H1 (cell line): ENCODE measurements at regions not wholly inside any gene's neighbourhood (a gene's known extent, or its start where the extent isn't known, plus 50 kb on each side); places are given as distances from the start of the nearest gene placed in this dataset.

ENCODE experiments used
- CTCF ChIA-PET: fragments of 300-600 bp; sonication (Branson Sonifier 250); formaldehyde crosslinking; loops from one replicate; lab custom pipeline; 2021; ENCODE audit not compliant: partially characterized antibody; lab: Charles Lee
- POLR2A ChIA-PET: fragments of 300-600 bp; sonication (Branson Sonifier 250); formaldehyde crosslinking; loops from one replicate; lab custom pipeline; 2021; ENCODE audit warnings: inconsistent platforms; ENCODE audit not compliant: partially characterized antibody; lab: Charles Lee
- DNase-seq, 2 experiments: peaks; one replicate each; pipeline versions ENCODE4 v3.0.0 to v3.0.0-alpha.2; 2010 to 2022; ENCODE audit warnings: low spot score in 2 of 2, low read depth in 1 of 2, mixed read lengths in 1 of 2
- FAIRE-seq: peaks from 2 replicates; lab custom pipeline; 2011; peaks lifted over from hg19 to GRCh38; lab: Jason Lieb, UNC
- H2AFZ ChIP-seq: 2 replicates; pipeline ENCODE4 v1.8.1; 2012; ENCODE audit warnings: low read length, inconsistent platforms
- H2AK5ac ChIP-seq: 2 replicates; pipeline ENCODE4 v1.6.1; 2013; ENCODE audit warnings: low read depth, low read length
- H2BK120ac ChIP-seq: replicated peaks from 2 replicates; pipeline ENCODE3; 2013; ENCODE audit warnings: low read depth, low read length, inconsistent platforms
- H2BK12ac ChIP-seq: 2 replicates; pipeline ENCODE4 v1.6.1; 2013; ENCODE audit warnings: low read depth, low read length
- H2BK15ac ChIP-seq: 2 replicates; pipeline ENCODE4 v1.6.1; 2013; ENCODE audit warnings: low read length
- H2BK20ac ChIP-seq: 2 replicates; pipeline ENCODE4 v1.6.1; 2013; ENCODE audit warnings: low read length
- H2BK5ac ChIP-seq: 2 replicates; pipeline ENCODE4 v1.6.1; 2013; ENCODE audit warnings: low read depth, low read length
- H3K14ac ChIP-seq: 2 replicates; pipeline ENCODE4 v1.6.1; 2013; ENCODE audit warnings: inconsistent platforms; ENCODE audit not compliant: insufficient read length
- H3K18ac ChIP-seq: 2 replicates; pipeline ENCODE4 v1.6.1; 2013; ENCODE audit warnings: low read length; ENCODE audit errors: extremely low read depth
- H3K23ac ChIP-seq: 2 replicates; pipeline ENCODE4 v1.6.1; 2013; ENCODE audit warnings: inconsistent platforms; ENCODE audit not compliant: insufficient read length
- H3K23me2 ChIP-seq: 2 replicates; pipeline ENCODE4 v1.6.1; 2013; ENCODE audit warnings: low read depth, low read length
- H3K27ac ChIP-seq: 2 replicates; pipeline ENCODE4 v1.6.1; 2011; ENCODE audit warnings: low read depth, low read length, inconsistent platforms
- H3K27me3 ChIP-seq, 4 experiments: replicated peaks in 1 of 4; 1 replicate in 1 of 4; 2 replicates in 3 of 4; pipeline versions ENCODE4 v1.6.1 to v1.8.1; 2011 to 2013; ENCODE audit warnings: low read length in 3 of 4, mild to moderate bottlenecking in 3 of 4, inconsistent platforms in 2 of 4, mixed read lengths in 2 of 4, moderate library complexity in 1 of 4; ENCODE audit not compliant: control insufficient read depth in 3 of 4, insufficient read depth in 3 of 4; ENCODE audit errors: extremely low read depth in 1 of 4
- H3K36me3 ChIP-seq, 4 experiments: 2 replicates each; pipeline versions ENCODE4 v1.6.1 to v1.8.1; 2011 to 2013; ENCODE audit warnings: mild to moderate bottlenecking in 4 of 4, low read length in 3 of 4, moderate library complexity in 2 of 4, control low read depth in 1 of 4, inconsistent platforms in 1 of 4; ENCODE audit not compliant: insufficient read depth in 4 of 4, control insufficient read depth in 2 of 4
- H3K4ac ChIP-seq: replicated peaks from 2 replicates; pipeline ENCODE3; 2013; ENCODE audit warnings: low read length, low read depth, mixed read lengths, inconsistent platforms; ENCODE audit not compliant: insufficient read length
- H3K4me1 ChIP-seq, 4 experiments: replicated peaks in 1 of 4; 1 replicate in 1 of 4; 2 replicates in 3 of 4; pipeline versions ENCODE4 v1.6.1 to v1.8.1; 2011 to 2013; ENCODE audit warnings: low read length in 3 of 4, inconsistent platforms in 2 of 4, mixed read lengths in 1 of 4; ENCODE audit not compliant: insufficient read depth in 4 of 4, control insufficient read depth in 3 of 4
- H3K4me2 ChIP-seq, 2 experiments: 2 replicates each; pipeline versions ENCODE4 v1.6.1 to v1.8.1; 2011 to 2013; ENCODE audit warnings: low read depth in 2 of 2, low read length in 2 of 2, control low read depth in 1 of 2, inconsistent platforms in 1 of 2, mild to moderate bottlenecking in 1 of 2; ENCODE audit not compliant: insufficient read depth in 1 of 2
- H3K4me3 ChIP-seq, 4 experiments: fragments of 200-600, 300-600 bp in 1 of 4; sonication (generic), shearing (Covaris generic), sonication (Bioruptor Twin) in 1 of 4; 2 replicates each; pipeline versions ENCODE4 v1.5.1 to v1.8.1; 2011 to 2016; ENCODE audit warnings: low read length in 4 of 4, low read depth in 3 of 4, control low read depth in 2 of 4, inconsistent platforms in 2 of 4, mild to moderate bottlenecking in 2 of 4, mixed read lengths in 1 of 4, moderate library complexity in 1 of 4; ENCODE audit not compliant: insufficient read depth in 2 of 4; ENCODE audit errors: extremely low read depth in 1 of 4
- H3K56ac ChIP-seq: replicated peaks from 2 replicates; pipeline ENCODE3; 2013; ENCODE audit warnings: low read depth, mild to moderate bottlenecking, mixed read lengths, low read length, inconsistent platforms; ENCODE audit not compliant: insufficient read length
- H3K79me1 ChIP-seq: 2 replicates; pipeline ENCODE4 v1.6.1; 2013; ENCODE audit warnings: low read depth, low read length, control low read depth
- H3K79me2 ChIP-seq, 2 experiments: 2 replicates each; pipeline versions ENCODE4 v1.6.1 to v1.8.1; 2012 to 2013; ENCODE audit warnings: low read length in 2 of 2, mild to moderate bottlenecking in 2 of 2, inconsistent platforms in 1 of 2; ENCODE audit not compliant: insufficient read depth in 2 of 2, control insufficient read depth in 1 of 2
- H3K9ac ChIP-seq, 4 experiments: replicated peaks in 1 of 4; 1 replicate in 1 of 4; 2 replicates in 3 of 4; pipeline versions ENCODE4 v1.6.1 to v1.8.1; 2011 to 2013; ENCODE audit warnings: low read depth in 3 of 4, low read length in 3 of 4, control low read depth in 2 of 4, mild to moderate bottlenecking in 2 of 4, moderate library complexity in 2 of 4, inconsistent platforms in 1 of 4; ENCODE audit errors: extremely low read depth in 1 of 4
- H3K9me3 ChIP-seq, 2 experiments: 2 replicates each; pipeline versions ENCODE4 v1.6.1 to v1.8.1; 2012 to 2013; ENCODE audit warnings: mild to moderate bottlenecking in 2 of 2, moderate library complexity in 2 of 2, control low read depth in 1 of 2, inconsistent platforms in 1 of 2, low read depth in 1 of 2, low read length in 1 of 2, mixed read lengths in 1 of 2; ENCODE audit not compliant: insufficient read depth in 2 of 2
- H4K20me1 ChIP-seq, 2 experiments: replicated peaks in 1 of 2; 2 replicates each; pipeline versions ENCODE3 to v1.8.1; 2011 to 2013; ENCODE audit warnings: inconsistent platforms in 2 of 2, low read length in 2 of 2, mild to moderate bottlenecking in 1 of 2; ENCODE audit not compliant: insufficient read depth in 2 of 2, control insufficient read depth in 1 of 2
- H4K5ac ChIP-seq: 2 replicates; pipeline ENCODE4 v1.6.1; 2013; ENCODE audit warnings: low read length, low read depth, mixed read lengths, inconsistent platforms; ENCODE audit not compliant: insufficient read length
- H4K8ac ChIP-seq: 2 replicates; pipeline ENCODE4 v1.8.0; 2013; ENCODE audit warnings: mild to moderate bottlenecking, moderate library complexity, low read length, inconsistent platforms; ENCODE audit not compliant: insufficient read depth; ENCODE audit errors: extremely low read depth
- H4K91ac ChIP-seq: replicated peaks from 2 replicates; pipeline ENCODE3; 2013; ENCODE audit warnings: low read length, mixed read lengths, inconsistent platforms; ENCODE audit not compliant: insufficient read length
- BACH1 ChIP-seq: IDR thresholded peaks from 2 replicates; pipeline ENCODE4 v1.6.1; 2012; ENCODE audit warnings: low read length, improper control_type of control experiment
- CHD2 ChIP-seq: IDR thresholded peaks from 2 replicates; pipeline ENCODE4 v1.6.1; 2012; ENCODE audit warnings: low read length, improper control_type of control experiment
- CTBP2 ChIP-seq: IDR thresholded peaks from 2 replicates; pipeline ENCODE4 v1.7.0; 2011; ENCODE audit warnings: borderline replicate concordance, mild to moderate bottlenecking, moderate library complexity, mixed read lengths, low read length; ENCODE audit not compliant: insufficient read depth, insufficient read length
- E2F6 ChIP-seq: IDR thresholded peaks from 2 replicates; pipeline ENCODE4 v1.6.1; 2012; ENCODE audit warnings: inconsistent platforms
- GABPA ChIP-seq: IDR thresholded peaks from 2 replicates; pipeline ENCODE4 v1.6.1; 2011; ENCODE audit warnings: mild to moderate bottlenecking, low read length, moderate library complexity, borderline replicate concordance; ENCODE audit not compliant: insufficient read depth
- HDAC2 ChIP-seq, 2 experiments: fragments of 300-600 bp in 1 of 2; sonication (generic) in 1 of 2; IDR thresholded peaks; 2 replicates each; pipeline ENCODE4 v1.6.1; 2011 to 2012; ENCODE audit warnings: low read depth in 2 of 2, low read length in 2 of 2, mild to moderate bottlenecking in 2 of 2, moderate library complexity in 2 of 2, borderline replicate concordance in 1 of 2, inconsistent platforms in 1 of 2
- NANOG ChIP-seq: IDR thresholded peaks from 2 replicates; pipeline ENCODE4 v1.6.1; 2011; ENCODE audit warnings: low read length, low read depth, mild to moderate bottlenecking, inconsistent platforms; ENCODE audit not compliant: insufficient read depth, poor library complexity, severe bottlenecking
- SIX5 ChIP-seq: IDR thresholded peaks from 2 replicates; pipeline ENCODE4 v1.6.1; 2011; ENCODE audit warnings: mild to moderate bottlenecking, low read depth, low read length
- WGBS, 2 experiments: shearing (Covaris generic) in 1 of 2; methylation state at CpG; one replicate each; pipeline versions ENCODE4 v1.1.6 to v1.1.7; 2013 to 2015; ENCODE audit warnings: low lambda C conversion rate in 2 of 2, mixed read lengths in 2 of 2, inconsistent platforms in 1 of 2, low coverage in 1 of 2, missing lambda C conversion rate in 1 of 2; ENCODE audit not compliant: insufficient replicate concordance in 2 of 2, insufficient coverage in 1 of 2, insufficient read length in 1 of 2; ENCODE audit errors: extremely low coverage in 1 of 2, missing lambda C conversion rate in 1 of 2; 5-methylcytosine and 5-hydroxymethylcytosine counted together
- TF ChIP-seq, protein P1 (sequence below): IDR thresholded peaks from 2 replicates; pipeline ENCODE4 v1.6.1; 2012; ENCODE audit warnings: inconsistent platforms

DNA sequence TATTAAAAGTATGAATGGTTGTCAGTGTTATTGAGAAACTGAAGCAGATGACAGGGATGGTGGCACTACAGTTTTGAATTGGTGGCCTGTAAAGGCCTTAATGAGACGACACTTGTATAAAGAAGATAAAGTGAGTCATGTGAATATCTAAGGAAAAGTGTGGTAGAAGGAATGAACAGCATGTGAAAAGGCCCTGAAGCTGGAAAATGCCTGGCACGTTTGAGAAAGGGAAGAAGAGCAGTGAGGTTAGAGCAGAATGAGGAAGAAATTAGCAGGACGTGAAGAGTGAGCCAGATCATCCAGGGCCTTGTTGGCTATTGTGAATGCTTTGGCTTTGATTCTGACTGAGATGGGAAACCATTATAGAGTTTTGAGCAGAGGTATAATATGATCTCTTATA is 387.6 kb upstream of the DPH6 start:
- no peak overlapping the region for H4K91ac ChIP-seq
- DNase-seq = no peak
- H3K9me3 ChIP-seq = no peaks in the 10 kb centered on the region
- H3K79me2 ChIP-seq = no peaks in the 10 kb centered on the region
- no peak for FAIRE-seq
- H2BK12ac ChIP-seq = no peak overlapping the region
- ChIA-PET POLR2A (no interaction called here), CTCF (interaction anchor here (0.6 kb wide), 1 partner anchor 637 kb away, joined by 3 read pairs; no protein-coding TSS in a partner anchor)
- no peaks in the 10 kb centered on the region for H3K27me3 ChIP-seq
- H3K23ac ChIP-seq = no peak overlapping the region
- 88% methylated on average over 3 of the region's 3 CpGs; no CpG with 5 or more reads in 1 of the 2 experiments for whole genome bisulfite sequencing, 2 experiments
- H2BK20ac ChIP-seq = no peak overlapping the region
- H3K79me1 ChIP-seq = no peaks in the 10 kb centered on the region
- no peak overlapping the region for H2BK120ac ChIP-seq
- no peak overlapping the region for H2BK5ac ChIP-seq
- no peak overlapping the region for H2AFZ ChIP-seq
- no peak overlapping the region for H2BK15ac ChIP-seq
- H3K27ac ChIP-seq = no peak overlapping the region
- H3K18ac ChIP-seq = no peak overlapping the region
- no peak overlapping the region for H3K56ac ChIP-seq
- H3K14ac ChIP-seq = no peak overlapping the region
- H3K4me1 ChIP-seq = no peaks in the 10 kb centered on the region
- TF ChIP-seq, protein P1, sequence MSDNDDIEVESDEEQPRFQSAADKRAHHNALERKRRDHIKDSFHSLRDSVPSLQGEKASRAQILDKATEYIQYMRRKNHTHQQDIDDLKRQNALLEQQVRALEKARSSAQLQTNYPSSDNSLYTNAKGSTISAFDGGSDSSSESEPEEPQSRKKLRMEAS = no peak
- no peak for TF ChIP-seq BACH1
- no peak for TF ChIP-seq CTBP2
- no peak for TF ChIP-seq E2F6
- TF ChIP-seq SIX5 = no peak
- TF ChIP-seq GABPA = no peak
- TF ChIP-seq CHD2 = no peak
- no peak for TF ChIP-seq HDAC2 (IDR thresholded peaks at IDR 0.05; ENCODE audit: borderline replicate concordance in 1 of 2, low read depth in 2 of 2, low read length in 2 of 2)
- no peak for TF ChIP-seq NANOG
- TF ChIP-seq, all 59 proteins: peak for 0
- H4K8ac ChIP-seq = no peak overlapping the region
- H3K4me2 ChIP-seq = no peak overlapping the region
- H4K20me1 ChIP-seq = no peaks in the 10 kb centered on the region
- H3K4ac ChIP-seq = no peak overlapping the region
- H3K36me3 ChIP-seq = no peaks in the 10 kb centered on the region
- no peaks in the 10 kb centered on the region for H3K23me2 ChIP-seq
- H2AK5ac ChIP-seq = no peak overlapping the region
- no peak overlapping the region for H3K9ac ChIP-seq
- no peak overlapping the region for H3K4me3 ChIP-seq
- no peak overlapping the region for H4K5ac ChIP-seq
